ENCODE measurements at regions not wholly inside any gene's neighbourhood (a gene's known extent, or its start where the extent isn't known, plus 50 kb on each side); places are given as distances from the start of the nearest gene placed in this dataset.

DNA sequence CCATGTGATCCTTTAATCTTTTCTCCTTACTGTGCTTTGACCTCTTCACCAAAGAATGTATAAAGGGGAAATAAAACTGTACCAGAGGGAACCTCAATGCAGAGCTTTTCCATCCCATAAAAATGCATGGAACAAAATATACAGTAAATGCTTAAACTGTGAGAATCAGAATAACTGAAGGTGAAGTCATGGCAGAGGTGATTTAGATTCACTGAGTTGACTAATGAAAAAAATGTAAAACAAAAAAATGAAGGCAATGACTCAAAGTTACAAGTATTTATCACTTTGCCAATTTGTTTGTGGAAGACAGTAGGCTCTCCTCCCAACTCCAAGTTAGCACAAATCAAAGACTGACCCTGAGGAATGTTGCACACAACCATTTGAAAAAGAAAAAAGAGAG is 1331.6 kb upstream of the SORCS1 start:
- CTCF ChIA-PET = interaction anchor here (0.7 kb wide), 1 partner anchor 1388 kb away, joined by 4 read pairs; no protein-coding TSS in a partner anchor
- Histone ChIP-seq H3K9me3 (no peaks in the 10 kb centered on the region), H3K4me2 (no peak overlapping the region), H3K4me3 (no peak overlapping the region), H3K4me1 (no peaks in the 10 kb centered on the region), H3K27ac (no peak overlapping the region)
- DNase-seq (ENCODE audit: low read depth in 1 of 2, low spot score in 1 of 2) (no peak), ATAC-seq (no peak), FAIRE-seq (no peak)
- TF ChIP-seq BCL3 (IDR thresholded peaks at IDR 0.05) = no peak
- no peak for TF ChIP-seq HOXA7 (CRISPR knock-in tag; IDR thresholded peaks at IDR 0.05)
- no peak for TF ChIP-seq ESRRA (IDR thresholded peaks at IDR 0.05; ENCODE audit: borderline replicate concordance, low read length)
- TF ChIP-seq RNF2 (IDR thresholded peaks at IDR 0.05; ENCODE audit: borderline replicate concordance, low read depth) = no peak
- POLR2A ChIA-PET = no interaction called here

GRCh38 chr10:108490944-108491343 is 1326.4 kb upstream of the SORCS1 start:
- ATAC-seq (no peak), FAIRE-seq (no peak), DNase-seq (ENCODE audit: low read depth in 1 of 2, low spot score in 1 of 2) (no peak)
- TF ChIP-seq RARB (CRISPR knock-in tag; IDR thresholded peaks at IDR 0.05) (no peak), FOSL2 (IDR thresholded peaks at IDR 0.05) (no peak), FOSL2 (CRISPR knock-in tag; IDR thresholded peaks at IDR 0.05) (no peak), TFCP2L1 (CRISPR knock-in tag; IDR thresholded peaks at IDR 0.05) (no peak), NPAS2 (CRISPR knock-in tag; IDR thresholded peaks at IDR 0.05; ENCODE audit: borderline replicate concordance) (no peak), KDM5A (IDR thresholded peaks at IDR 0.05) (no peak), SMC3 (IDR thresholded peaks at IDR 0.05) (no peak), NFE2L2 (conservative IDR thresholded peaks at IDR 0.05; ENCODE audit: low read length) (no peak), ZFP36 (IDR thresholded peaks at IDR 0.05; ENCODE audit: borderline replicate concordance, partially characterized antibody) (no peak), PBX3 (IDR thresholded peaks at IDR 0.05) (no peak)
- ChIA-PET CTCF (no interaction called here), POLR2A (no interaction called here)
- no peaks in the 10 kb centered on the region; the same call in 2 of the 3 replicates for H3K9me3 ChIP-seq
- H3K4me2 ChIP-seq = no peak overlapping the region
- no peak overlapping the region for H3K27ac ChIP-seq
- H3K4me1 ChIP-seq = no peaks in the 10 kb centered on the region
- WGBS (ENCODE audit: missing lambda C conversion rate) = 0% methylated on average over 1 of the region's 1 CpG
- H3K4me3 ChIP-seq = no peak overlapping the region

- no peaks in the 10 kb centered on the region for H3K9me3 ChIP-seq
- WGBS (ENCODE audit: missing lambda C conversion rate) = 44% methylated on average over 1 of the region's 1 CpG
- POLR2A ChIA-PET = no interaction called here
- TF ChIP-seq MAFK (IDR thresholded peaks at IDR 0.05; ENCODE audit: partially characterized antibody) (peak; percentile 61), CBX2 (IDR thresholded peaks at IDR 0.05; ENCODE audit: borderline replicate concordance, low read depth) (no peak)
- DNase-seq (ENCODE audit: low read depth in 1 of 2, low spot score in 1 of 2) (no peak), FAIRE-seq (no peak), ATAC-seq (no peak)
- H3K4me2 ChIP-seq = no peak overlapping the region
- no peak overlapping the region for H3K4me3 ChIP-seq
- H3K4me1 ChIP-seq = no peaks in the 10 kb centered on the region
- no peak overlapping the region for H3K27ac ChIP-seq
- CTCF ChIA-PET = no interaction called here
These were observed 1306.9 kb upstream of the SORCS1 start for GRCh38 chr10:108471420-108471819.

GRCh38 chr10:108469940-108470339 is 1305.4 kb upstream of the SORCS1 start:
- ATAC-seq (no peak), FAIRE-seq (no peak), DNase-seq (ENCODE audit: low read depth in 1 of 2, low spot score in 1 of 2) (no peak)
- no peaks in the 10 kb centered on the region for H3K4me1 ChIP-seq
- 0% methylated on average over 3 of the region's 3 CpGs for WGBS (ENCODE audit: missing lambda C conversion rate)
- POLR2A ChIA-PET = no interaction called here
- H3K9me3 ChIP-seq = no peaks in the 10 kb centered on the region
- H3K27ac ChIP-seq = no peak overlapping the region
- CTCF ChIA-PET = no interaction called here
- no peak overlapping the region for H3K4me2 ChIP-seq
- H3K4me3 ChIP-seq = no peak overlapping the region
- no peak for TF ChIP-seq CEBPB (IDR thresholded peaks at IDR 0.05)
- no peak for TF ChIP-seq NR3C1 (IDR thresholded peaks at IDR 0.05)
- TF ChIP-seq HOXB5 (CRISPR knock-in tag; IDR thresholded peaks at IDR 0.05) = no peak
- no peak for TF ChIP-seq ZSCAN20 (CRISPR knock-in tag; IDR thresholded peaks at IDR 0.05)
- no peak for TF ChIP-seq EHF (CRISPR knock-in tag; IDR thresholded peaks at IDR 0.05)
- no peak for TF ChIP-seq ZFP36 (IDR thresholded peaks at IDR 0.05; ENCODE audit: borderline replicate concordance, partially characterized antibody)
- TF ChIP-seq EP300 (IDR thresholded peaks at IDR 0.05) = no peak
- TF ChIP-seq TFCP2L1 (CRISPR knock-in tag; IDR thresholded peaks at IDR 0.05) = no peak
- no peak for TF ChIP-seq E2F6 (IDR thresholded peaks at IDR 0.05; ENCODE audit: borderline replicate concordance, low read depth)
- TF ChIP-seq ELK1 (IDR thresholded peaks at IDR 0.05; ENCODE audit: low read depth, low read length) = no peak
- TF ChIP-seq, protein P1, sequence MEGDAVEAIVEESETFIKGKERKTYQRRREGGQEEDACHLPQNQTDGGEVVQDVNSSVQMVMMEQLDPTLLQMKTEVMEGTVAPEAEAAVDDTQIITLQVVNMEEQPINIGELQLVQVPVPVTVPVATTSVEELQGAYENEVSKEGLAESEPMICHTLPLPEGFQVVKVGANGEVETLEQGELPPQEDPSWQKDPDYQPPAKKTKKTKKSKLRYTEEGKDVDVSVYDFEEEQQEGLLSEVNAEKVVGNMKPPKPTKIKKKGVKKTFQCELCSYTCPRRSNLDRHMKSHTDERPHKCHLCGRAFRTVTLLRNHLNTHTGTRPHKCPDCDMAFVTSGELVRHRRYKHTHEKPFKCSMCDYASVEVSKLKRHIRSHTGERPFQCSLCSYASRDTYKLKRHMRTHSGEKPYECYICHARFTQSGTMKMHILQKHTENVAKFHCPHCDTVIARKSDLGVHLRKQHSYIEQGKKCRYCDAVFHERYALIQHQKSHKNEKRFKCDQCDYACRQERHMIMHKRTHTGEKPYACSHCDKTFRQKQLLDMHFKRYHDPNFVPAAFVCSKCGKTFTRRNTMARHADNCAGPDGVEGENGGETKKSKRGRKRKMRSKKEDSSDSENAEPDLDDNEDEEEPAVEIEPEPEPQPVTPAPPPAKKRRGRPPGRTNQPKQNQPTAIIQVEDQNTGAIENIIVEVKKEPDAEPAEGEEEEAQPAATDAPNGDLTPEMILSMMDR (IDR thresholded peaks at IDR 0.05) = no peak
- TF ChIP-seq MAX (IDR thresholded peaks at IDR 0.05) = no peak
- no peak for TF ChIP-seq PHF8 (IDR thresholded peaks at IDR 0.05; ENCODE audit: borderline replicate concordance, low read depth)
